H9 (cell line): ENCODE measurements at regions not wholly inside any gene's neighbourhood (a gene's known extent, or its start where the extent isn't known, plus 50 kb on each side); places are given as distances from the start of the nearest gene placed in this dataset.

Experiments
- DNase-seq: peaks from one replicate; pipeline ENCODE4 v3.0.0-alpha.2; 2017
- H2AFZ ChIP-seq: one replicate; pipeline ENCODE4 v1.6.1; 2013; ENCODE audit warnings: mild to moderate bottlenecking, low read length, control low read depth, moderate library complexity
- H2AK5ac ChIP-seq: 2 replicates; pipeline ENCODE4 v1.6.1; 2013; ENCODE audit warnings: low read length, control low read depth, mixed read lengths; ENCODE audit not compliant: insufficient read length
- H2BK120ac ChIP-seq: one replicate; pipeline ENCODE4 v1.6.1; 2013; ENCODE audit warnings: low read depth, mild to moderate bottlenecking, low read length, control low read depth, inconsistent platforms; ENCODE audit not compliant: poor library complexity, severe bottlenecking
- H2BK12ac ChIP-seq: 2 replicates; pipeline ENCODE4 v1.6.1; 2013; ENCODE audit warnings: low read length, control low read depth, mixed read lengths, low read depth; ENCODE audit not compliant: insufficient read length
- H2BK15ac ChIP-seq: 2 replicates; pipeline ENCODE4 v1.6.1; 2013; ENCODE audit warnings: low read depth, low read length, control low read depth
- H2BK20ac ChIP-seq: one replicate; pipeline ENCODE4 v1.6.1; 2013; ENCODE audit warnings: low read depth, mild to moderate bottlenecking, low read length, control low read depth, inconsistent platforms; ENCODE audit not compliant: poor library complexity, severe bottlenecking
- H2BK5ac ChIP-seq: 2 replicates; pipeline ENCODE4 v1.6.1; 2013; ENCODE audit warnings: low read length, control low read depth, mixed read lengths; ENCODE audit not compliant: insufficient read length
- H3K14ac ChIP-seq: 2 replicates; pipeline ENCODE4 v1.6.1; 2013; ENCODE audit warnings: low read length, control low read depth; ENCODE audit not compliant: insufficient read depth
- H3K18ac ChIP-seq: 2 replicates; pipeline ENCODE4 v1.6.1; 2013; ENCODE audit warnings: low read depth, mild to moderate bottlenecking, mixed read lengths, low read length, control low read depth; ENCODE audit not compliant: insufficient read length
- H3K23ac ChIP-seq: 2 replicates; pipeline ENCODE4 v1.6.1; 2013; ENCODE audit warnings: low read length, control low read depth, mixed read lengths, low read depth; ENCODE audit not compliant: insufficient read length
- H3K23me2 ChIP-seq: 2 replicates; pipeline ENCODE4 v1.6.1; 2013; ENCODE audit warnings: low read depth, mild to moderate bottlenecking, mixed read lengths, low read length, control low read depth; ENCODE audit not compliant: insufficient read length, poor library complexity, severe bottlenecking
- H3K27ac ChIP-seq: 2 replicates; pipeline ENCODE4 v1.5.1; 2013; ENCODE audit warnings: low read length, control low read depth, mixed read lengths, low read depth; ENCODE audit not compliant: insufficient read length
- H3K27me3 ChIP-seq: 2 replicates; pipeline ENCODE4 v1.6.1; 2013; ENCODE audit warnings: low read length, control low read depth, inconsistent platforms; ENCODE audit not compliant: insufficient read depth
- H3K4ac ChIP-seq: 2 replicates; pipeline ENCODE4 v1.6.1; 2013; ENCODE audit warnings: low read depth, mild to moderate bottlenecking, control low read depth, inconsistent platforms, low read length, moderate library complexity
- H3K4me1 ChIP-seq: 2 replicates; pipeline ENCODE4 v1.6.1; 2013; ENCODE audit warnings: low read length, control low read depth, inconsistent platforms; ENCODE audit not compliant: insufficient read depth
- H3K4me2 ChIP-seq: 2 replicates; pipeline ENCODE4 v1.6.1; 2013; ENCODE audit warnings: low read length, control low read depth, mixed read lengths; ENCODE audit not compliant: insufficient read length, insufficient read depth
- H3K56ac ChIP-seq: 2 replicates; pipeline ENCODE4 v1.6.1; 2013; ENCODE audit warnings: low read depth, mild to moderate bottlenecking, mixed read lengths, low read length, control low read depth; ENCODE audit not compliant: insufficient read length
- H3K79me1 ChIP-seq: 2 replicates; pipeline ENCODE4 v1.6.1; 2013; ENCODE audit warnings: low read depth, mild to moderate bottlenecking, moderate library complexity, low read length, control low read depth, inconsistent platforms; ENCODE audit not compliant: insufficient read depth, poor library complexity, severe bottlenecking
- H3K79me2 ChIP-seq: 2 replicates; pipeline ENCODE4 v1.6.1; 2013; ENCODE audit warnings: low read length, control low read depth, inconsistent platforms; ENCODE audit not compliant: insufficient read depth
- H3K9ac ChIP-seq: 2 replicates; pipeline ENCODE4 v1.6.1; 2013; ENCODE audit warnings: low read length, control low read depth, mixed read lengths; ENCODE audit not compliant: insufficient read length; ENCODE audit errors: extremely low read depth
- H3K9me3 ChIP-seq: one replicate; pipeline ENCODE4 v1.6.1; 2013; ENCODE audit warnings: low read depth, low read length, inconsistent platforms; ENCODE audit not compliant: control insufficient read depth
- H3T11ph ChIP-seq: one replicate; pipeline ENCODE4 v1.6.1; 2013; ENCODE audit warnings: mild to moderate bottlenecking, low read length, control low read depth, inconsistent platforms
- H4K20me1 ChIP-seq: one replicate; pipeline ENCODE4 v1.6.1; 2013; ENCODE audit not compliant: control insufficient read depth, insufficient read length, insufficient read depth
- H4K5ac ChIP-seq: 2 replicates; pipeline ENCODE4 v1.6.1; 2013; ENCODE audit warnings: low read depth, mild to moderate bottlenecking, mixed read lengths, low read length, control low read depth; ENCODE audit not compliant: insufficient read length
- H4K8ac ChIP-seq: replicated peaks from 2 replicates; pipeline ENCODE4 v1.6.1; 2013; ENCODE audit warnings: low read length, control low read depth, mixed read lengths, low read depth; ENCODE audit not compliant: insufficient read length
- H4K91ac ChIP-seq: 2 replicates; pipeline ENCODE4 v1.6.1; 2013; ENCODE audit warnings: low read depth, mild to moderate bottlenecking, moderate library complexity, mixed read lengths, low read length, control low read depth; ENCODE audit not compliant: insufficient read length
- H3K27ac Mint-ChIP-seq, 3 experiments: 2 replicates in 2 of 3; 3 replicates in 1 of 3; pipeline ENCODE4 v1.8.0; 2020 to 2021; ENCODE audit warnings: mixed read lengths in 3 of 3, mild to moderate bottlenecking in 1 of 3, moderate library complexity in 1 of 3
- H3K27me3 Mint-ChIP-seq: 2 replicates; pipeline ENCODE4 v1.8.0; 2021; ENCODE audit warnings: low read depth, mild to moderate bottlenecking, moderate library complexity, mixed read lengths
- H3K36me3 Mint-ChIP-seq, 3 experiments: 2 replicates in 2 of 3; 3 replicates in 1 of 3; pipeline ENCODE4 v1.8.0; 2020 to 2021; ENCODE audit warnings: low read depth in 3 of 3, mixed read lengths in 3 of 3; ENCODE audit not compliant: insufficient read depth in 1 of 3
- H3K4me1 Mint-ChIP-seq, 2 experiments: 2 replicates each; pipeline ENCODE4 v1.8.0; 2020; ENCODE audit warnings: mixed read lengths in 2 of 2
- H3K4me3 Mint-ChIP-seq, 2 experiments: 2 replicates in 1 of 2; 3 replicates in 1 of 2; pipeline ENCODE4 v1.8.0; 2020 to 2021; ENCODE audit warnings: mild to moderate bottlenecking in 2 of 2, mixed read lengths in 2 of 2, moderate library complexity in 1 of 2
- H3K9me3 Mint-ChIP-seq, 2 experiments: 2 replicates in 1 of 2; 3 replicates in 1 of 2; pipeline ENCODE4 v1.8.0; 2020; ENCODE audit warnings: mild to moderate bottlenecking in 2 of 2, mixed read lengths in 2 of 2, moderate library complexity in 1 of 2
- WGBS: extraction: QIAGEN DNeasy Blood & Tissue Kit; methylation state at CpG from one replicate; pipeline ENCODE4 v1.1.7; 2013; ENCODE audit warnings: missing lambda C conversion rate, low lambda C conversion rate, mixed read lengths; ENCODE audit not compliant: insufficient read length; ENCODE audit errors: extremely low coverage; 5-methylcytosine and 5-hydroxymethylcytosine counted together
- TF ChIP-seq, protein P1 (sequence below): fragments of 200-600 bp; sonication (generic); conservative IDR thresholded peaks from 3 replicates; pipeline ENCODE4 v1.8.0; 2021; ENCODE audit warnings: antibody characterized with exemption, mild to moderate bottlenecking

DNA sequence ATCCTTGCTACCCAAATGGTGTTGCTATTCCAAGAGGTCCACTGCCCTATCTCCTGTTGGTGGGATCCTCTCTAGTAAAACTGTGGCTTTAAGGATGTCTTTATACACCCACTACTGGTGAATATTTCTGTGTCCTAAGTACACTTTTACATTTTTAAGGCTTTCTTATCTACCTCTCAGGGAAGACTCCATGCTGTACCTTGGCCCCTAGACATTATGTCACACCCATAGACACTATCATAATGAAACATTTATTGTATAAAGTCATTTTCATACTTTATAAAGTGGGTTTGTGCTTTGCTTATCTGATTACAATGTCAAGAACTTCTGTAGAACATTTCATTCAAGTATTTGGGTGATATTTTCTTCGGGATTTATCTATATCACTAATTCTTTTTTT is 270.3 kb upstream of the SNX7 start:
- Histone ChIP-seq H3K4me2 (no peak overlapping the region), H3K79me1 (no peaks in the 10 kb centered on the region), H2BK12ac (no peak overlapping the region), H3T11ph (no peak overlapping the region), H2AK5ac (no peak overlapping the region), H2BK15ac (no peak overlapping the region), H2BK5ac (no peak overlapping the region), H2BK20ac (no peak overlapping the region), H3K9ac (no peak overlapping the region), H4K91ac (no peak overlapping the region), H3K18ac (no peak overlapping the region), H3K4ac (no peak overlapping the region), H2BK120ac (no peak overlapping the region), H3K79me2 (no peaks in the 10 kb centered on the region), H4K5ac (no peak overlapping the region), H3K4me1 (no peaks in the 10 kb centered on the region), H4K8ac (no peak overlapping the region), H3K27ac (no peak overlapping the region), H3K23ac (no peak overlapping the region), H2AFZ (no peak overlapping the region), H3K27me3 (no peaks in the 10 kb centered on the region), H4K20me1 (no peaks in the 10 kb centered on the region), H3K9me3 (no peaks in the 10 kb centered on the region), H3K14ac (no peak overlapping the region), H3K56ac (no peak overlapping the region), H3K23me2 (no peaks in the 10 kb centered on the region)
- no peak overlapping the region for H3K27ac Mint-ChIP-seq
- H3K4me3 Mint-ChIP-seq, result no peak overlapping the region
- WGBS, result no CpG with 5 or more reads among the region's 1 CpG
- TF ChIP-seq, protein P1, sequence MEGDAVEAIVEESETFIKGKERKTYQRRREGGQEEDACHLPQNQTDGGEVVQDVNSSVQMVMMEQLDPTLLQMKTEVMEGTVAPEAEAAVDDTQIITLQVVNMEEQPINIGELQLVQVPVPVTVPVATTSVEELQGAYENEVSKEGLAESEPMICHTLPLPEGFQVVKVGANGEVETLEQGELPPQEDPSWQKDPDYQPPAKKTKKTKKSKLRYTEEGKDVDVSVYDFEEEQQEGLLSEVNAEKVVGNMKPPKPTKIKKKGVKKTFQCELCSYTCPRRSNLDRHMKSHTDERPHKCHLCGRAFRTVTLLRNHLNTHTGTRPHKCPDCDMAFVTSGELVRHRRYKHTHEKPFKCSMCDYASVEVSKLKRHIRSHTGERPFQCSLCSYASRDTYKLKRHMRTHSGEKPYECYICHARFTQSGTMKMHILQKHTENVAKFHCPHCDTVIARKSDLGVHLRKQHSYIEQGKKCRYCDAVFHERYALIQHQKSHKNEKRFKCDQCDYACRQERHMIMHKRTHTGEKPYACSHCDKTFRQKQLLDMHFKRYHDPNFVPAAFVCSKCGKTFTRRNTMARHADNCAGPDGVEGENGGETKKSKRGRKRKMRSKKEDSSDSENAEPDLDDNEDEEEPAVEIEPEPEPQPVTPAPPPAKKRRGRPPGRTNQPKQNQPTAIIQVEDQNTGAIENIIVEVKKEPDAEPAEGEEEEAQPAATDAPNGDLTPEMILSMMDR, result no peak
- no peaks in the 10 kb centered on the region for H3K4me1 Mint-ChIP-seq
- DNase-seq, result no peak
- H3K9me3 Mint-ChIP-seq, result no peaks in the 10 kb centered on the region
- no peaks in the 10 kb centered on the region for H3K36me3 Mint-ChIP-seq
- no peaks in the 10 kb centered on the region; the same call in 1 of the 2 replicates for H3K27me3 Mint-ChIP-seq
